KOPT-K1 (cell line): ENCODE measurements at regions not wholly inside any gene's neighbourhood (a gene's known extent, or its start where the extent isn't known, plus 50 kb on each side); places are given as distances from the start of the nearest gene placed in this dataset.

Source experiments
- H3K27ac ChIP-seq: fragments of 200-600 bp; sonication (generic); 2 replicates; pipeline ENCODE4 v1.5.1; 2016; ENCODE audit warnings: antibody characterized with exemption, mild to moderate bottlenecking, low read depth, low read length; ENCODE audit not compliant: poor library complexity, severe bottlenecking
- H3K36me3 ChIP-seq: fragments of 200-600 bp; sonication (generic); 2 replicates; pipeline ENCODE4 v1.5.1; 2017; ENCODE audit warnings: antibody characterized with exemption, mild to moderate bottlenecking, low read length, moderate library complexity; ENCODE audit not compliant: insufficient read depth
- H3K9me3 ChIP-seq: fragments of 200-600 bp; sonication (generic); 2 replicates; pipeline ENCODE4 v1.5.1; 2017; ENCODE audit warnings: antibody characterized with exemption, low read length, mild to moderate bottlenecking; ENCODE audit not compliant: insufficient read depth, poor library complexity, severe bottlenecking

- Histone ChIP-seq H3K27ac (no peak overlapping the region), H3K9me3 (no peaks in the 10 kb centered on the region), H3K36me3 (no peaks in the 10 kb centered on the region)
Measured at GRCh38 chr6:169838346-169839028, 87.1 kb downstream of the ERMARD start.

- H3K9me3 ChIP-seq, result no peaks in the 10 kb centered on the region
- no peak overlapping the region for H3K27ac ChIP-seq
- no peaks in the 10 kb centered on the region for H3K36me3 ChIP-seq
Measured at GRCh38 chr6:169837529-169838250, 86.3 kb downstream of the ERMARD start.

GRCh38 chr6:169833258-169833794 is 81.9 kb downstream of the ERMARD start:
- Histone ChIP-seq H3K27ac (no peak overlapping the region), H3K9me3 (no peaks in the 10 kb centered on the region), H3K36me3 (no peaks in the 10 kb centered on the region)

- Histone ChIP-seq H3K27ac (no peak overlapping the region), H3K36me3 (no peaks in the 10 kb centered on the region), H3K9me3 (no peaks in the 10 kb centered on the region)
Measured at GRCh38 chr6:169832247-169832948, 81.0 kb downstream of the ERMARD start.

- no peaks in the 10 kb centered on the region for H3K36me3 ChIP-seq
- peaks cover 4% of the 10 kb centered on the region for H3K9me3 ChIP-seq
- no peak overlapping the region for H3K27ac ChIP-seq
Measured at GRCh38 chr6:169831450-169832246, 80.2 kb downstream of the ERMARD start.
